ENCODE measurements at regions not wholly inside any gene's neighbourhood (a gene's known extent, or its start where the extent isn't known, plus 50 kb on each side); places are given as distances from the start of the nearest gene placed in this dataset.
"Not testable (repeated sequence)": the region's sequence is repeated elsewhere in the genome, so short reads cannot be mapped to it uniquely, and the experiment has no call there.

GRCh38 chrX:96579252-96579651, 105.4 kb upstream of the DIAPH2 start:
- Histone ChIP-seq H3K36me3 (ENCODE audit: control insufficient read depth in 2 of 2, extremely low read depth in 1 of 2, insufficient read depth in 1 of 2, low read length in 1 of 2) (no peaks in the 10 kb centered on the region), H3K27me3 (replicated peaks in 1 of 2; ENCODE audit: control insufficient read depth in 2 of 2, extremely low read depth in 1 of 2, insufficient read depth in 2 of 2, low read length in 1 of 2) (no peaks in the 10 kb centered on the region), H3K9me3 (no peaks in the 10 kb centered on the region), H3K4me1 (ENCODE audit: control insufficient read depth in 1 of 2, extremely low read depth in 1 of 2, insufficient read depth in 2 of 2, low read length in 2 of 2) (no peaks in the 10 kb centered on the region), H3K4me3 (ENCODE audit: control insufficient read depth in 1 of 2, extremely low read depth in 1 of 2, low read length in 1 of 2) (no peak overlapping the region), H3K27ac (ENCODE audit: low read length) (no peak overlapping the region)
- no peak for ATAC-seq (replicated peaks in 1 of 4)
- CTCF ChIA-PET: interaction anchor here in 1 of 2 donors (0.6 kb wide), 1 partner anchor 234 kb away, joined by 3 read pairs; no protein-coding TSS in a partner anchor
- no peak overlapping the region for H3K4me3 Mint-ChIP-seq
- POLR2A ChIA-PET: no interaction called here
- DNase-seq: no peak
- H3K9me3 Mint-ChIP-seq: no peaks in the 10 kb centered on the region
- H3K4me1 Mint-ChIP-seq: no peaks in the 10 kb centered on the region
- no peaks in the 10 kb centered on the region for H3K36me3 Mint-ChIP-seq
- H3K27ac Mint-ChIP-seq: no peak overlapping the region
- H3K27me3 Mint-ChIP-seq: peaks cover 0 to 30% of the 10 kb centered on the region in 2 donors

- WGBS (ENCODE audit: insufficient coverage): no CpG with 5 or more reads among the region's 2 CpGs
- no peaks in the 10 kb centered on the region for H3K36me3 ChIP-seq (ENCODE audit: control insufficient read depth in 2 of 2, extremely low read depth in 1 of 2, insufficient read depth in 1 of 2, low read length in 1 of 2)
- Mint-ChIP-seq H3K4me3 (no peak overlapping the region), H3K27ac (no peak overlapping the region), H3K4me1 (no peaks in the 10 kb centered on the region), H3K9me3 (no peaks in the 10 kb centered on the region), H3K36me3 (no peaks in the 10 kb centered on the region), H3K27me3 (peaks cover 0 to 3% of the 10 kb centered on the region in 2 donors)
- DNase-seq (no peak), ATAC-seq (replicated peaks in 1 of 4) (no peak)
- POLR2A ChIA-PET: interaction anchor here in 1 of 2 donors (0.6 kb wide), 1 partner anchor 1016 kb away, joined by 5 read pairs; no protein-coding TSS in a partner anchor
- no peak overlapping the region for H3K27ac ChIP-seq (ENCODE audit: low read length)
- no peaks in the 10 kb centered on the region for H3K27me3 ChIP-seq (replicated peaks in 1 of 2; ENCODE audit: control insufficient read depth in 2 of 2, extremely low read depth in 1 of 2, insufficient read depth in 2 of 2, low read length in 1 of 2)
- H3K9me3 ChIP-seq: no peaks in the 10 kb centered on the region
- no peaks in the 10 kb centered on the region for H3K4me1 ChIP-seq (ENCODE audit: control insufficient read depth in 1 of 2, extremely low read depth in 1 of 2, insufficient read depth in 2 of 2, low read length in 2 of 2)
- no peak overlapping the region for H3K4me3 ChIP-seq (ENCODE audit: control insufficient read depth in 1 of 2, extremely low read depth in 1 of 2, low read length in 1 of 2)
- CTCF ChIA-PET: no interaction called here
Measured at GRCh38 chrX:96590403-96590802, 94.2 kb upstream of the DIAPH2 start.

DNA sequence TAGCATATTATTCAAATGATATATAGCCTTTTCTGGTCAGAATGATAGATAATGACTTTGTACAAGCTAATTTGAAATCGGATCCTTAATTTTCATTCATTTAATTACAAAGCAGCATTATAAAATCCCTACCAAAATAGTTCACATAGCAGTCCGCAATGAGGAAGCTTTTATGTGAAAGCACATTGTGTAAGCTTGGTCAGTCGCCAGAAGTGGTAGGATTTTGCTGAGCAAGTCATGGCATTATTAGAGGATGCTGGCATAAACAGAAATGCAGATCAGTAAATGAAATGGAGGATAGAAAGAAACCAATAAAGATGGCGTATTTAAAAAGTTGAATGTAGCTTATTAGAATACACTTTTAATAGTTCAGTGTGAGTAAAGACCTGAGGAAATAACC, 93.2 kb upstream of the DIAPH2 start:
- Mint-ChIP-seq H3K9me3 (no peaks in the 10 kb centered on the region), H3K4me1 (no peaks in the 10 kb centered on the region), H3K27me3 (peaks cover 0 to 4% of the 10 kb centered on the region in 2 donors), H3K27ac (no peak overlapping the region), H3K36me3 (no peaks in the 10 kb centered on the region), H3K4me3 (no peak overlapping the region)
- Histone ChIP-seq H3K9me3 (no peaks in the 10 kb centered on the region), H3K27me3 (replicated peaks in 1 of 2; ENCODE audit: control insufficient read depth in 2 of 2, extremely low read depth in 1 of 2, insufficient read depth in 2 of 2, low read length in 1 of 2) (no peaks in the 10 kb centered on the region), H3K4me3 (ENCODE audit: control insufficient read depth in 1 of 2, extremely low read depth in 1 of 2, low read length in 1 of 2) (no peak overlapping the region), H3K27ac (ENCODE audit: low read length) (no peak overlapping the region), H3K36me3 (ENCODE audit: control insufficient read depth in 2 of 2, extremely low read depth in 1 of 2, insufficient read depth in 1 of 2, low read length in 1 of 2) (no peaks in the 10 kb centered on the region), H3K4me1 (ENCODE audit: control insufficient read depth in 1 of 2, extremely low read depth in 1 of 2, insufficient read depth in 2 of 2, low read length in 2 of 2) (no peaks in the 10 kb centered on the region)
- no peak for DNase-seq
- ChIA-PET CTCF (interaction anchor here in 1 of 2 donors (0.5 kb wide), 1 partner anchor 855 kb away, joined by 3 read pairs; no protein-coding TSS in a partner anchor), POLR2A (no interaction called here)
- ATAC-seq (replicated peaks in 1 of 4): no peak
- no CpG with 5 or more reads among the region's 4 CpGs for WGBS (ENCODE audit: insufficient coverage)

DNA sequence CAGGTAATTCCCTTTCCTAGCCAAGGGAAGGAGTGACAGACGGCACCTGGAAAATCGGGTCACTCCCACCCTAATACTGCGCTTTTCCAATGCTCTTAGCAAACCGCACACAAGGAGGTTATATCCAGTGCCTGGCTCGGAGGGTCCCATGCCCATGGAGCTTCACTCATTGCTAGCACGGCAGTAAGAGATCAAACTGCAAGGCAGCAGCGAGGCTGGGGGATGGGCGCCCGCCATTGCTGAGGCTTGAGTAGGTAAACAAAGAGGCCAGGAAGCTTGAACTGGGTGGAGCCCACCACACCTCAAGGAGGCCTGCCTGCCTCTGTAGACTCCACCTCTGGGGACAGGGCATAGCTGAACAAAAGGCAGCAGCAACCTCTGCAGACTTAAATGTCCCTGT, 86.8 kb upstream of the DIAPH2 start:
- H3K27me3 ChIP-seq (replicated peaks in 1 of 2; ENCODE audit: control insufficient read depth in 2 of 2, extremely low read depth in 1 of 2, insufficient read depth in 2 of 2, low read length in 1 of 2); H3K9me3 Mint-ChIP-seq; H3K36me3 Mint-ChIP-seq; H3K4me3 ChIP-seq (ENCODE audit: control insufficient read depth in 1 of 2, extremely low read depth in 1 of 2, low read length in 1 of 2); H3K9me3 ChIP-seq; POLR2A ChIA-PET; DNase-seq; H3K27ac Mint-ChIP-seq; H3K27ac ChIP-seq (ENCODE audit: low read length); H3K4me1 Mint-ChIP-seq; CTCF ChIA-PET; ATAC-seq (replicated peaks in 1 of 4); H3K4me3 Mint-ChIP-seq; H3K36me3 ChIP-seq (ENCODE audit: control insufficient read depth in 2 of 2, extremely low read depth in 1 of 2, insufficient read depth in 1 of 2, low read length in 1 of 2); H3K4me1 ChIP-seq (ENCODE audit: control insufficient read depth in 1 of 2, extremely low read depth in 1 of 2, insufficient read depth in 2 of 2, low read length in 2 of 2): not testable (repeated sequence)
- 92% methylated on average over 2 of the region's 9 CpGs for WGBS (ENCODE audit: insufficient coverage)
- peaks cover 4 to 13% of the 10 kb centered on the region in 2 donors for H3K27me3 Mint-ChIP-seq

DNA sequence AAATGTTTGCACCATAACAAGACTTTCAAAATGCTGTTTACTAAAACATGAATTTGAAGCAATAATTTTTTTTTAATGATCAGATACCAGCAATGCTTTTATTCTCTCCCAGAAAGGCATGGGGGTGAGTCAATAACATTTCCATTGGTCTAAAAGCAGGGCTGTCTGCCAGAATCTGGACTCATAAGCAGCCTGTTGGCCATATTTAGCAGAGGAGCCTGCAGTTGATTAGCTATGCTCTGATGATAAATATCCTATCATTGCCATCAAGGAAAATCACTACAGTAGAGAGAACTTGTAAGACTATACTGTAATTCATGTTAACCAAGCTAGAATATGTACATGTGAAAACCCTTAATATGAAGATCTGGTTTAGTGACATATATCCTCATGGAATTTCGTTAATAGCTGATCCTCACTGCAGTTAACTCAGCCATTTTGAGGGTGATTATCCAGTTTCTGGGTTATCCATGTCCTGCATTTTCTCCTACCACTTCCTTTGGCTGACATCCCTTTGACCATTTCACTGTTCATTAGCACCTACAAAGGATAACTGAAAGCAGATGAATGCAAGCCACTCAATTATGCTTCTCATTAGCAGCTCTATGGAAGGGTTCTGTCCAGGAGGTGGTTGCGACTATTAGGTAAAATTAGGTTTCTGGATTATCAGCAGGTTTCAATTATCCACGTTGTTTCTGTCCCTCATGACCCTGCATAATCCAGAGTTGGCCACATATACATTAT, 72.9 kb upstream of the DIAPH2 start:
- no peak for ATAC-seq (replicated peaks in 1 of 4)
- H3K4me1 Mint-ChIP-seq: no peaks in the 10 kb centered on the region

DNA sequence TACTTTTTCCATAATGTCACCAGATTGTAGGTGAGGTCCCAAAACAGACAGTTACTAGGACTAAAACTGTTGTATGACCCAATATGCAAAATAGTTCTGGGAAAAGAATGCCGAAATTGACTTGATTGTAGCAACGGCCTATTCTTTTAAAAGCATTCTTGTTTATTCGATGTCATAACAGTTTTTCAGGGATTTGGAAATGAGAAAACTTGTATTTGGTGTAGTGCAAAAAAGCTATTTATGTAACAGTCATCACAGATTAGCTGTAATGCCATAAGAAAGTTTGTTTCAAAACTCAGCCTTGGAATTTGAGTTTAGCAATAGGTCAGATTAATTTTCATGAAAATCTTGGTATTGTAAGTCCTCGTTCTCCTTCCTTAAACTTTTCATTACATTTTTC, 69.2 kb upstream of the DIAPH2 start:
- no peak for DNase-seq
- H3K4me3 ChIP-seq (ENCODE audit: control insufficient read depth in 1 of 2, extremely low read depth in 1 of 2, low read length in 1 of 2): no peak overlapping the region
- H3K9me3 Mint-ChIP-seq: no peaks in the 10 kb centered on the region
- no peak overlapping the region for H3K27ac ChIP-seq (ENCODE audit: low read length)
- no peaks in the 10 kb centered on the region for H3K4me1 Mint-ChIP-seq
- no peaks in the 10 kb centered on the region for H3K9me3 ChIP-seq
- no peak overlapping the region for H3K27ac Mint-ChIP-seq
- CTCF ChIA-PET: no interaction called here
- H3K36me3 ChIP-seq (ENCODE audit: control insufficient read depth in 2 of 2, extremely low read depth in 1 of 2, insufficient read depth in 1 of 2, low read length in 1 of 2): no peaks in the 10 kb centered on the region
- H3K4me3 Mint-ChIP-seq: no peak overlapping the region
- H3K4me1 ChIP-seq (ENCODE audit: control insufficient read depth in 1 of 2, extremely low read depth in 1 of 2, insufficient read depth in 2 of 2, low read length in 2 of 2): no peaks in the 10 kb centered on the region
- no peaks in the 10 kb centered on the region for H3K36me3 Mint-ChIP-seq
- WGBS (ENCODE audit: insufficient coverage): 100% methylated on average over 1 of the region's 4 CpGs
- POLR2A ChIA-PET: interaction anchor here in 1 of 2 donors (0.7 kb wide), 1 partner anchor 68 kb away, joined by 3 read pairs; no protein-coding TSS in a partner anchor
- no peaks in the 10 kb centered on the region for H3K27me3 ChIP-seq (replicated peaks in 1 of 2; ENCODE audit: control insufficient read depth in 2 of 2, extremely low read depth in 1 of 2, insufficient read depth in 2 of 2, low read length in 1 of 2)
- ATAC-seq (replicated peaks in 1 of 4): no peak
- H3K27me3 Mint-ChIP-seq: peaks cover 1 to 5% of the 10 kb centered on the region in 2 donors

More for the DNA sequence above, 72.9 kb upstream of the DIAPH2 start:
- H3K27ac Mint-ChIP-seq: no peak overlapping the region
- H3K36me3 Mint-ChIP-seq: no peaks in the 10 kb centered on the region
- H3K27ac ChIP-seq (ENCODE audit: low read length): no peak overlapping the region
- peaks cover 0 to 1% of the 10 kb centered on the region in 2 donors for H3K27me3 Mint-ChIP-seq
- POLR2A ChIA-PET: no interaction called here
- H3K4me3 Mint-ChIP-seq: no peak overlapping the region
- no CpG with 5 or more reads among the region's 3 CpGs for WGBS (ENCODE audit: insufficient coverage)
- H3K27me3 ChIP-seq (replicated peaks in 1 of 2; ENCODE audit: control insufficient read depth in 2 of 2, extremely low read depth in 1 of 2, insufficient read depth in 2 of 2, low read length in 1 of 2): no peaks in the 10 kb centered on the region
- no peaks in the 10 kb centered on the region for H3K4me1 ChIP-seq (ENCODE audit: control insufficient read depth in 1 of 2, extremely low read depth in 1 of 2, insufficient read depth in 2 of 2, low read length in 2 of 2)
- H3K9me3 ChIP-seq: no peaks in the 10 kb centered on the region
- no peaks in the 10 kb centered on the region for H3K36me3 ChIP-seq (ENCODE audit: control insufficient read depth in 2 of 2, extremely low read depth in 1 of 2, insufficient read depth in 1 of 2, low read length in 1 of 2)
- no peak for DNase-seq
- H3K4me3 ChIP-seq (ENCODE audit: control insufficient read depth in 1 of 2, extremely low read depth in 1 of 2, low read length in 1 of 2): no peak overlapping the region
- H3K9me3 Mint-ChIP-seq: no peaks in the 10 kb centered on the region
- CTCF ChIA-PET: no interaction called here

GRCh38 chrX:96619588-96619987, 65.1 kb upstream of the DIAPH2 start:
- Mint-ChIP-seq H3K4me3 (no peak overlapping the region), H3K27ac (no peak overlapping the region), H3K9me3 (no peaks in the 10 kb centered on the region), H3K36me3 (no peaks in the 10 kb centered on the region), H3K4me1 (no peaks in the 10 kb centered on the region), H3K27me3 (peaks cover 0 to 5% of the 10 kb centered on the region in 2 donors)
- no peak overlapping the region for H3K27ac ChIP-seq (ENCODE audit: low read length)
- ATAC-seq (replicated peaks in 1 of 4) (no peak), DNase-seq (no peak)
- H3K36me3 ChIP-seq (ENCODE audit: control insufficient read depth in 2 of 2, extremely low read depth in 1 of 2, insufficient read depth in 1 of 2, low read length in 1 of 2): no peaks in the 10 kb centered on the region
- ChIA-PET CTCF (no interaction called here), POLR2A (no interaction called here)
- H3K9me3 ChIP-seq: no peaks in the 10 kb centered on the region
- H3K27me3 ChIP-seq (replicated peaks in 1 of 2; ENCODE audit: control insufficient read depth in 2 of 2, extremely low read depth in 1 of 2, insufficient read depth in 2 of 2, low read length in 1 of 2): no peaks in the 10 kb centered on the region
- H3K4me1 ChIP-seq (ENCODE audit: control insufficient read depth in 1 of 2, extremely low read depth in 1 of 2, insufficient read depth in 2 of 2, low read length in 2 of 2): no peaks in the 10 kb centered on the region
- H3K4me3 ChIP-seq (ENCODE audit: control insufficient read depth in 1 of 2, extremely low read depth in 1 of 2, low read length in 1 of 2): no peak overlapping the region
